GM12865 (cell line): ENCODE measurements at regions not wholly inside any gene's neighbourhood (a gene's known extent, or its start where the extent isn't known, plus 50 kb on each side); places are given as distances from the start of the nearest gene placed in this dataset.
A peak's percentile ranks its signal among the peaks of the same experiment; 100 is the strongest.

Experiments
- DNase-seq: peaks from one replicate; pipeline ENCODE4 v3.0.0; 2010; ENCODE audit warnings: low read depth
- H3K4me3 ChIP-seq: 2 replicates; pipeline ENCODE4 v1.5.1; 2011; ENCODE audit warnings: mild to moderate bottlenecking, low read depth, low read length, control low read depth
- CTCF ChIP-seq: IDR thresholded peaks from 2 replicates; pipeline ENCODE4 v1.5.1; 2011; ENCODE audit warnings: low read length, control low read depth, low read depth, inconsistent platforms; ENCODE audit not compliant: insufficient read depth; ENCODE audit errors: missing control alignments

- no peak for TF ChIP-seq CTCF
- no peak for DNase-seq
- H3K4me3 ChIP-seq, result no peak overlapping the region
These were observed 88.0 kb downstream of the XCL2 start for GRCh38 chr1:168455764-168456163.

GRCh38 chr1:168454211-168454815 lies 89.5 kb downstream of the XCL2 start:
- no peak for DNase-seq
- TF ChIP-seq CTCF, result no peak

GRCh38 chr1:168453056-168453455 lies 90.7 kb downstream of the XCL2 start:
- no peak overlapping the region for H3K4me3 ChIP-seq
- no peak for DNase-seq
- no peak for TF ChIP-seq CTCF

More at GRCh38 chr1:168454211-168454815, 89.5 kb downstream of the XCL2 start:
- H3K4me3 ChIP-seq, result no peak overlapping the region

GRCh38 chr1:168452329-168452728 lies 91.5 kb downstream of the XCL2 start:
- no peak for DNase-seq
- no peak overlapping the region for H3K4me3 ChIP-seq
- TF ChIP-seq CTCF, result peak; percentile 37

GRCh38 chr1:168447871-168448270 lies 95.9 kb downstream of the XCL2 start:
- DNase-seq, result no peak
- H3K4me3 ChIP-seq, result no peak overlapping the region
- no peak for TF ChIP-seq CTCF

- H3K4me3 ChIP-seq, result no peak overlapping the region
- TF ChIP-seq CTCF, result no peak
- DNase-seq, result no peak
These were observed 97.7 kb downstream of the XCL2 start for GRCh38 chr1:168446081-168446480.

GRCh38 chr1:168443899-168444298 lies 99.9 kb downstream of the XCL2 start:
- DNase-seq, result peak; percentile 22
- TF ChIP-seq CTCF, result no peak
- H3K4me3 ChIP-seq, result no peak overlapping the region
